ENCODE measurements at regions not wholly inside any gene's neighbourhood (a gene's known extent, or its start where the extent isn't known, plus 50 kb on each side); places are given as distances from the start of the nearest gene placed in this dataset.
A peak's percentile ranks its signal among the peaks of the same experiment; 100 is the strongest.

GRCh38 chr10:128662520-128662919 is 536.3 kb upstream of the MKI67 start (continued):
- TF ChIP-seq CREB3L1 (IDR thresholded peaks at IDR 0.05; ENCODE audit: borderline replicate concordance, low read depth) = no peak

GRCh38 chr10:128664729-128665128 is 538.5 kb upstream of the MKI67 start:
- no peak overlapping the region for H3K4me2 ChIP-seq (ENCODE audit: insufficient read depth, low read length)
- no peaks in the 10 kb centered on the region for H3K27me3 ChIP-seq (ENCODE audit: control insufficient read depth in 2 of 2, insufficient read depth in 2 of 2, low read length in 2 of 2)
- DNase-seq (ENCODE audit: extremely low read depth in 1 of 4, low spot score in 3 of 4) = no peak
- no peaks in the 10 kb centered on the region for H4K20me1 ChIP-seq (replicated peaks; ENCODE audit: control insufficient read depth, insufficient read depth, low read length)
- no peaks in the 10 kb centered on the region for H3K4me1 ChIP-seq (replicated peaks in 1 of 2; ENCODE audit: control insufficient read depth in 2 of 2, insufficient read depth in 2 of 2, low read length in 2 of 2)
- no CpG with 5 or more reads among the region's 3 CpGs for WGBS (ENCODE audit: insufficient coverage, low coverage, missing lambda C conversion rate)
- no peaks in the 10 kb centered on the region for H3K79me2 ChIP-seq (ENCODE audit: control insufficient read depth, insufficient read depth, low read length)
- no peaks in the 10 kb centered on the region for H3K36me3 ChIP-seq (ENCODE audit: control insufficient read depth, insufficient read depth, low read length)
- H3K9me3 ChIP-seq (replicated peaks; ENCODE audit: control insufficient read depth, insufficient read depth, low read depth, low read length) = 0 out of 2 replicates have a peak, but pooled peaks cover 2% of the 10 kb centered on the region
- H3K9ac ChIP-seq (ENCODE audit: insufficient read depth in 1 of 2, low read depth in 2 of 2, low read length in 2 of 2) = no peak overlapping the region
- no TSS peak for BruUV-seq (replicated peaks)
- CTCF ChIA-PET (ENCODE audit: low intra/inter-chr PET ratio) = no interaction called here
- no peak overlapping the region for H3K4me3 ChIP-seq
- no peak for ATAC-seq
- in situ Hi-C loops (cut with MboI) = no loop called here
- H2AFZ ChIP-seq (ENCODE audit: low read depth, low read length) = no peak overlapping the region
- POLR2A ChIA-PET = no interaction called here
- no peak for FAIRE-seq
- no peaks in the 10 kb centered on the region for H3K9me1 ChIP-seq (ENCODE audit: control insufficient read depth, insufficient read depth, low read length)
- H3K27ac ChIP-seq (ENCODE audit: extremely low read depth, low read depth, low read length) = no peak overlapping the region
- intact Hi-C loops (cut with micrococcal nuclease) = no loop called here
- TF ChIP-seq CEBPB (tag; IDR thresholded peaks at IDR 0.05) (peak; percentile 37; the same call in 1 of the 2 replicates), ZFP1 (CRISPR knock-in tag; IDR thresholded peaks at IDR 0.05) (no peak)

- Histone ChIP-seq H3K27ac (ENCODE audit: extremely low read depth, low read depth, low read length) (no peak overlapping the region), H3K27me3 (ENCODE audit: control insufficient read depth in 2 of 2, insufficient read depth in 2 of 2, low read length in 2 of 2) (peaks cover 0 to 10% of the 10 kb centered on the region in 2 experiments; a peak in 1 of 5 replicates), H2AFZ (ENCODE audit: low read depth, low read length) (0 out of 2 replicates have a peak overlapping the region, but pooled peaks have one; percentile 50), H3K4me1 (replicated peaks in 1 of 2; ENCODE audit: control insufficient read depth in 2 of 2, insufficient read depth in 2 of 2, low read length in 2 of 2) (no peaks in the 10 kb centered on the region; a peak in 2 of 5 replicates), H3K9ac (ENCODE audit: insufficient read depth in 1 of 2, low read depth in 2 of 2, low read length in 2 of 2) (no peak overlapping the region), H3K4me2 (ENCODE audit: insufficient read depth, low read length) (no peak overlapping the region), H4K20me1 (replicated peaks; ENCODE audit: control insufficient read depth, insufficient read depth, low read length) (no peaks in the 10 kb centered on the region), H3K9me3 (replicated peaks; ENCODE audit: control insufficient read depth, insufficient read depth, low read depth, low read length) (no peaks in the 10 kb centered on the region), H3K4me3 (no peak overlapping the region), H3K36me3 (ENCODE audit: control insufficient read depth, insufficient read depth, low read length) (no peaks in the 10 kb centered on the region), H3K9me1 (ENCODE audit: control insufficient read depth, insufficient read depth, low read length) (no peaks in the 10 kb centered on the region), H3K79me2 (ENCODE audit: control insufficient read depth, insufficient read depth, low read length) (no peaks in the 10 kb centered on the region)
- no peak for FAIRE-seq
- DNase-seq (ENCODE audit: extremely low read depth in 1 of 4, low spot score in 3 of 4) = no peak
- ChIA-PET POLR2A (no interaction called here), CTCF (ENCODE audit: low intra/inter-chr PET ratio) (no interaction called here)
- intact Hi-C loops (cut with micrococcal nuclease) = no loop called here
- 29% methylated on average over 6 of the region's 6 CpGs for WGBS (ENCODE audit: insufficient coverage, low coverage, missing lambda C conversion rate)
- BruUV-seq (replicated peaks) = no TSS peak
- ATAC-seq = peak; percentile 65
- in situ Hi-C loops (cut with MboI) = no loop called here
- TF ChIP-seq TFE3 (CRISPR knock-in tag; IDR thresholded peaks at IDR 0.05) (no peak), OTX1 (CRISPR knock-in tag; IDR thresholded peaks at IDR 0.05) (no peak), ARID3B (CRISPR knock-in tag; IDR thresholded peaks at IDR 0.05; ENCODE audit: borderline replicate concordance) (no peak), SNAPC5 (CRISPR knock-in tag; IDR thresholded peaks at IDR 0.05) (no peak), XRCC3 (IDR thresholded peaks at IDR 0.05) (no peak)
Measured at GRCh38 chr10:128675405-128675804, 549.2 kb upstream of the MKI67 start.

Measured in K562 (cell line).